ENCODE measurements at regions not wholly inside any gene's neighbourhood (a gene's known extent, or its start where the extent isn't known, plus 50 kb on each side); places are given as distances from the start of the nearest gene placed in this dataset.

GRCh38 chr5:61245486-61245885 lies 83.2 kb upstream of the SMIM15 start:
- TF ChIP-seq, protein P1, sequence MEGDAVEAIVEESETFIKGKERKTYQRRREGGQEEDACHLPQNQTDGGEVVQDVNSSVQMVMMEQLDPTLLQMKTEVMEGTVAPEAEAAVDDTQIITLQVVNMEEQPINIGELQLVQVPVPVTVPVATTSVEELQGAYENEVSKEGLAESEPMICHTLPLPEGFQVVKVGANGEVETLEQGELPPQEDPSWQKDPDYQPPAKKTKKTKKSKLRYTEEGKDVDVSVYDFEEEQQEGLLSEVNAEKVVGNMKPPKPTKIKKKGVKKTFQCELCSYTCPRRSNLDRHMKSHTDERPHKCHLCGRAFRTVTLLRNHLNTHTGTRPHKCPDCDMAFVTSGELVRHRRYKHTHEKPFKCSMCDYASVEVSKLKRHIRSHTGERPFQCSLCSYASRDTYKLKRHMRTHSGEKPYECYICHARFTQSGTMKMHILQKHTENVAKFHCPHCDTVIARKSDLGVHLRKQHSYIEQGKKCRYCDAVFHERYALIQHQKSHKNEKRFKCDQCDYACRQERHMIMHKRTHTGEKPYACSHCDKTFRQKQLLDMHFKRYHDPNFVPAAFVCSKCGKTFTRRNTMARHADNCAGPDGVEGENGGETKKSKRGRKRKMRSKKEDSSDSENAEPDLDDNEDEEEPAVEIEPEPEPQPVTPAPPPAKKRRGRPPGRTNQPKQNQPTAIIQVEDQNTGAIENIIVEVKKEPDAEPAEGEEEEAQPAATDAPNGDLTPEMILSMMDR (IDR thresholded peaks at IDR 0.05 in 2 of 3, conservative IDR thresholded peaks at IDR 0.05 in 1 of 3; ENCODE audit: borderline replicate concordance in 1 of 3, insufficient read depth in 1 of 3, low read depth in 2 of 3, low read length in 2 of 3), result no peak
- TF ChIP-seq CEBPB (IDR thresholded peaks at IDR 0.05; ENCODE audit: low read depth) (no peak), CBX3 (IDR thresholded peaks at IDR 0.05; ENCODE audit: low read depth) (no peak), SIN3A (IDR thresholded peaks at IDR 0.05; ENCODE audit: low read depth) (no peak), POLR2A (IDR thresholded peaks at IDR 0.05; ENCODE audit: borderline replicate concordance, extremely low read depth, insufficient read depth, insufficient read length) (no peak), EZH2phosphoT487 (IDR thresholded peaks at IDR 0.05; ENCODE audit: borderline replicate concordance) (no peak), FOSL1 (IDR thresholded peaks at IDR 0.05; ENCODE audit: low read depth) (no peak)

All from HCT116 (cell line).